ENCODE measurements at regions not wholly inside any gene's neighbourhood (a gene's known extent, or its start where the extent isn't known, plus 50 kb on each side); places are given as distances from the start of the nearest gene placed in this dataset.

DNA sequence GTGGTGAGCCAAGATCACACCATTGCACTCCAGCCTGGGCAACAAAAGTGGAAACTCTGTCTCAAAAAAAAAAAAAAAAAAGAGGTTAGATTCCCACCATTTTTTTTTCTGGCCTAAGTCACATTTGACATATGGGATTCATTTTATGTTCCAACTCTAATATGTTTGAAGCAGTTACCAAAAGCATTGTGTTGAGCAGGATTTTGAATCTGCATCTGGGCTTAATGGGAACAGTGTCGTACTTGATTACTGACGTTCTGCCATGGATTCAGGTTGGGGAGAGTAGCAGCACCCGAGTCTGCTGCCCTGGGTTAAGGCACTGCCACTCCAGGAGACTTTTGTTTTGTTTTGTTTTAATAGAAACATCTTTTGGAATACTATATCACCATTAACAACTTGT, 348.7 kb upstream of the TBL1XR1 start:
- 53% methylated on average over 3 of the region's 3 CpGs for WGBS (ENCODE audit: low lambda C conversion rate)
- no peak overlapping the region for H3K27ac ChIP-seq (ENCODE audit: extremely low read length, insufficient read depth, low read length)
- H4K20me1 ChIP-seq (ENCODE audit: insufficient read depth, low read length) = no peaks in the 10 kb centered on the region
- ChIA-PET POLR2A (no interaction called here), CTCF (ENCODE audit: low intra/inter-chr PET ratio, low total read pairs) (no interaction called here)
- H3K4me2 ChIP-seq (ENCODE audit: low read depth, low read length) = no peak overlapping the region
- DNase-seq (ENCODE audit: low spot score) (no peak), ATAC-seq (no peak), FAIRE-seq (no peak)
- BruUV-seq (replicated peaks) = no TSS peak
- intact Hi-C loops (cut with micrococcal nuclease; ENCODE audit: unreplicated experiment) = no loop called here
- H3K4me3 ChIP-seq (replicated peaks in 1 of 3; ENCODE audit: insufficient read depth in 1 of 3, low read depth in 2 of 3, low read length in 3 of 3) = no peak overlapping the region
- peaks cover 18% of the 10 kb centered on the region for H3K4me1 ChIP-seq (ENCODE audit: insufficient read depth, low read length)
- no peak overlapping the region for H2AFZ ChIP-seq (ENCODE audit: low read length)
- TF ChIP-seq, protein P1, sequence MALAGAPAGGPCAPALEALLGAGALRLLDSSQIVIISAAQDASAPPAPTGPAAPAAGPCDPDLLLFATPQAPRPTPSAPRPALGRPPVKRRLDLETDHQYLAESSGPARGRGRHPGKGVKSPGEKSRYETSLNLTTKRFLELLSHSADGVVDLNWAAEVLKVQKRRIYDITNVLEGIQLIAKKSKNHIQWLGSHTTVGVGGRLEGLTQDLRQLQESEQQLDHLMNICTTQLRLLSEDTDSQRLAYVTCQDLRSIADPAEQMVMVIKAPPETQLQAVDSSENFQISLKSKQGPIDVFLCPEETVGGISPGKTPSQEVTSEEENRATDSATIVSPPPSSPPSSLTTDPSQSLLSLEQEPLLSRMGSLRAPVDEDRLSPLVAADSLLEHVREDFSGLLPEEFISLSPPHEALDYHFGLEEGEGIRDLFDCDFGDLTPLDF (CRISPR knock-in tag; IDR thresholded peaks at IDR 0.05) = no peak
- no peak for TF ChIP-seq GATAD2A (CRISPR knock-in tag; IDR thresholded peaks at IDR 0.05)
- no peak for TF ChIP-seq NR2F2 (IDR thresholded peaks at IDR 0.05; ENCODE audit: borderline replicate concordance, low read depth)
- no peak for TF ChIP-seq ZNF34 (CRISPR knock-in tag; IDR thresholded peaks at IDR 0.05; ENCODE audit: borderline replicate concordance)
- no peak for TF ChIP-seq ZKSCAN5 (CRISPR knock-in tag; IDR thresholded peaks at IDR 0.05)
- TF ChIP-seq ESRRA (CRISPR knock-in tag; IDR thresholded peaks at IDR 0.05; ENCODE audit: low read depth) = no peak
- TF ChIP-seq ZNF382 (CRISPR knock-in tag; IDR thresholded peaks at IDR 0.05; ENCODE audit: borderline replicate concordance) = no peak
- H3K9me3 ChIP-seq (ENCODE audit: low read length) = no peaks in the 10 kb centered on the region
- H3K79me2 ChIP-seq (ENCODE audit: insufficient read depth, low read length) = no peaks in the 10 kb centered on the region
- no peaks in the 10 kb centered on the region; a peak in 1 of 5 replicates for H3K27me3 ChIP-seq (ENCODE audit: control insufficient read depth in 1 of 2, insufficient read depth in 2 of 2, low read length in 2 of 2)
- no peak overlapping the region for H3K9ac ChIP-seq (ENCODE audit: insufficient read depth, low read depth, low read length)
- H3K36me3 ChIP-seq (replicated peaks in 1 of 2; ENCODE audit: control insufficient read depth in 1 of 2, insufficient read depth in 2 of 2, low read length in 2 of 2) = no peaks in the 10 kb centered on the region
- in situ Hi-C loops (cut with HindIII; ENCODE audit: extremely low pct_ligation_motif_present, low pct_unique_long_range_greater_than_20kb) = no loop called here

DNA sequence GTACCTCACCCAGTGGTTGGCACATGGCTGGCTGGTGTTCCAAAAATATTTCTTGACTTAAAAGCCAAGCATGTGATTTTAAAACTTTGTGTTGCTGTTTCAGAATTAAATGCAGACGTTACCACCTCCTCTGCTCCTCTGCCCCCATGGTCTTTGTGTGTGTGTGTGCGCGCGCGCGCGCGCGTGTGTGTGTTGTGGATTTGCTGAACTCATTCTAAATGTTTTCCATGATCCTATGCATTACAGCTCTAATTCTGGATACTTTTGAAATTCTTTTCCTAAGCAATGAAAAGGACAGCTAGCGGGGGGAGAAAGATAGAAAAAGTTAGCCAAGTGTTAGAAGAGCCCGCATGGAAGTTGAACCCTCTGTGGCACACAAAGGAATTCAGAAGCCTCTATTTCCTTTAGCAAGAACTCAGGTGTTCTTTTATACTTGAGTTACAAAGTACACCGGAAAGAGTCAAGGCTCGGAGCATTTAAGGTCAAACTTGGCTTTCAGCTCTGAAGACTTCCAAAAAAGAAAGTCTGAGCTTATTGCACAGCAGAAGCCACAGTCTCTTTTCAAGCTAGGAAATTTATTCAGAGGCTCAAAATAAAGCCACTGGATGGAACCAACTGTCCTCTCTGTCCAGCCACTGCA, 350.5 kb upstream of the TBL1XR1 start:
- CTCF ChIA-PET (ENCODE audit: low intra/inter-chr PET ratio, low total read pairs) = no interaction called here
- H3K9ac ChIP-seq (ENCODE audit: insufficient read depth, low read depth, low read length) = no peak overlapping the region
- intact Hi-C loops (cut with micrococcal nuclease; ENCODE audit: unreplicated experiment) = no loop called here
- H3K36me3 ChIP-seq (replicated peaks in 1 of 2; ENCODE audit: control insufficient read depth in 1 of 2, insufficient read depth in 2 of 2, low read length in 2 of 2) = no peaks in the 10 kb centered on the region
- FAIRE-seq (no peak), DNase-seq (ENCODE audit: low spot score) (no peak), ATAC-seq (no peak)
- POLR2A ChIA-PET = no interaction called here
- H3K4me3 ChIP-seq (replicated peaks in 1 of 3; ENCODE audit: insufficient read depth in 1 of 3, low read depth in 2 of 3, low read length in 3 of 3) = no peak overlapping the region
- WGBS (ENCODE audit: low lambda C conversion rate) = 75% methylated on average over 13 of the region's 13 CpGs
- BruUV-seq (replicated peaks) = no TSS peak
- H2AFZ ChIP-seq (ENCODE audit: low read length) = no peak overlapping the region
- no peaks in the 10 kb centered on the region; a peak in 1 of 5 replicates for H3K27me3 ChIP-seq (ENCODE audit: control insufficient read depth in 1 of 2, insufficient read depth in 2 of 2, low read length in 2 of 2)
- H3K4me2 ChIP-seq (ENCODE audit: low read depth, low read length) = no peak overlapping the region
- H4K20me1 ChIP-seq (ENCODE audit: insufficient read depth, low read length) = no peaks in the 10 kb centered on the region
- in situ Hi-C loops (cut with HindIII; ENCODE audit: extremely low pct_ligation_motif_present, low pct_unique_long_range_greater_than_20kb) = no loop called here
- H3K4me1 ChIP-seq (ENCODE audit: insufficient read depth, low read length) = peaks cover 17% of the 10 kb centered on the region
- H3K9me3 ChIP-seq (ENCODE audit: low read length) = no peaks in the 10 kb centered on the region
- H3K27ac ChIP-seq (ENCODE audit: extremely low read length, insufficient read depth, low read length) = no peak overlapping the region
- no peaks in the 10 kb centered on the region for H3K79me2 ChIP-seq (ENCODE audit: insufficient read depth, low read length)
- TF ChIP-seq EEA1 (CRISPR knock-in tag; IDR thresholded peaks at IDR 0.05; ENCODE audit: borderline replicate concordance) (no peak), ZNF225 (CRISPR knock-in tag; IDR thresholded peaks at IDR 0.05) (no peak), ERF (CRISPR knock-in tag; IDR thresholded peaks at IDR 0.05) (no peak), NR1H2 (CRISPR knock-in tag; IDR thresholded peaks at IDR 0.05; ENCODE audit: borderline replicate concordance, low read depth) (no peak)
- TF ChIP-seq, protein P2, sequence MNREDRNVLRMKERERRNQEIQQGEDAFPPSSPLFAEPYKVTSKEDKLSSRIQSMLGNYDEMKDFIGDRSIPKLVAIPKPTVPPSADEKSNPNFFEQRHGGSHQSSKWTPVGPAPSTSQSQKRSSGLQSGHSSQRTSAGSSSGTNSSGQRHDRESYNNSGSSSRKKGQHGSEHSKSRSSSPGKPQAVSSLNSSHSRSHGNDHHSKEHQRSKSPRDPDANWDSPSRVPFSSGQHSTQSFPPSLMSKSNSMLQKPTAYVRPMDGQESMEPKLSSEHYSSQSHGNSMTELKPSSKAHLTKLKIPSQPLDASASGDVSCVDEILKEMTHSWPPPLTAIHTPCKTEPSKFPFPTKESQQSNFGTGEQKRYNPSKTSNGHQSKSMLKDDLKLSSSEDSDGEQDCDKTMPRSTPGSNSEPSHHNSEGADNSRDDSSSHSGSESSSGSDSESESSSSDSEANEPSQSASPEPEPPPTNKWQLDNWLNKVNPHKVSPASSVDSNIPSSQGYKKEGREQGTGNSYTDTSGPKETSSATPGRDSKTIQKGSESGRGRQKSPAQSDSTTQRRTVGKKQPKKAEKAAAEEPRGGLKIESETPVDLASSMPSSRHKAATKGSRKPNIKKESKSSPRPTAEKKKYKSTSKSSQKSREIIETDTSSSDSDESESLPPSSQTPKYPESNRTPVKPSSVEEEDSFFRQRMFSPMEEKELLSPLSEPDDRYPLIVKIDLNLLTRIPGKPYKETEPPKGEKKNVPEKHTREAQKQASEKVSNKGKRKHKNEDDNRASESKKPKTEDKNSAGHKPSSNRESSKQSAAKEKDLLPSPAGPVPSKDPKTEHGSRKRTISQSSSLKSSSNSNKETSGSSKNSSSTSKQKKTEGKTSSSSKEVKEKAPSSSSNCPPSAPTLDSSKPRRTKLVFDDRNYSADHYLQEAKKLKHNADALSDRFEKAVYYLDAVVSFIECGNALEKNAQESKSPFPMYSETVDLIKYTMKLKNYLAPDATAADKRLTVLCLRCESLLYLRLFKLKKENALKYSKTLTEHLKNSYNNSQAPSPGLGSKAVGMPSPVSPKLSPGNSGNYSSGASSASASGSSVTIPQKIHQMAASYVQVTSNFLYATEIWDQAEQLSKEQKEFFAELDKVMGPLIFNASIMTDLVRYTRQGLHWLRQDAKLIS (CRISPR knock-in tag; IDR thresholded peaks at IDR 0.05) = no peak
- TF ChIP-seq, protein P3, sequence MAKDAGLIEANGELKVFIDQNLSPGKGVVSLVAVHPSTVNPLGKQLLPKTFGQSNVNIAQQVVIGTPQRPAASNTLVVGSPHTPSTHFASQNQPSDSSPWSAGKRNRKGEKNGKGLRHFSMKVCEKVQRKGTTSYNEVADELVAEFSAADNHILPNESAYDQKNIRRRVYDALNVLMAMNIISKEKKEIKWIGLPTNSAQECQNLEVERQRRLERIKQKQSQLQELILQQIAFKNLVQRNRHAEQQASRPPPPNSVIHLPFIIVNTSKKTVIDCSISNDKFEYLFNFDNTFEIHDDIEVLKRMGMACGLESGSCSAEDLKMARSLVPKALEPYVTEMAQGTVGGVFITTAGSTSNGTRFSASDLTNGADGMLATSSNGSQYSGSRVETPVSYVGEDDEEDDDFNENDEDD (CRISPR knock-in tag; IDR thresholded peaks at IDR 0.05; ENCODE audit: borderline replicate concordance) = no peak
